ENCODE measurements at regions not wholly inside any gene's neighbourhood (a gene's known extent, or its start where the extent isn't known, plus 50 kb on each side); places are given as distances from the start of the nearest gene placed in this dataset.

DNA sequence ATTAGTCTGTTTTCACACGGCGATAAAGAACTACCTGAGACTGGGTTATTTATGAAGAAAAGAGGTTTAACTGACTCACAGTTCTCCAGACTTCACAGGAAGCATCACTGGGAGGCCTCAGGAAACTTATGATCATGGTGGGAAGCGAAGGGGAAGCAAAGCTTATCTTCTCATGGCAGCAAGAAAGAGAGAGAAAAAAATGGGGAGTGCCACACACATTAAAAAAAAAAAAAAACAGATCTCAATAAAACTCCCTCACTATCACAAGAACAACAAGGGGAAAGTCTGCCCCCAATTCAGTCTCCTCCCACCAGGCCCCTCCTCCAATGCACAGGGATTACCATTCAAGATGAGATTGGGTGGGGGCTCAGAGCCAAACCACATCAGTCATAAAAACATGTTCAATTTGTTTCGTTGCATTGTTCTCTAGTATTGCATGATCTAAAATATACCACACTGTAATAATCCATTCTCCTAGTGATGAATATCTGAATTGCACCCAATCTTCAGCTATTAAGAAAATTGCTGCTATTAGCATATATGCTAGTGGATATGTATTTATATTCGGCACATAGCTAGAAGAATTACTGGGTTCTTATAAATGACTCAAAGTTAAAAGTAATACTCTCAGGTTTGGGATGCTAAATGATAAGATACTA is 328.9 kb upstream of the KCND2 start:
- TF ChIP-seq, protein P1, sequence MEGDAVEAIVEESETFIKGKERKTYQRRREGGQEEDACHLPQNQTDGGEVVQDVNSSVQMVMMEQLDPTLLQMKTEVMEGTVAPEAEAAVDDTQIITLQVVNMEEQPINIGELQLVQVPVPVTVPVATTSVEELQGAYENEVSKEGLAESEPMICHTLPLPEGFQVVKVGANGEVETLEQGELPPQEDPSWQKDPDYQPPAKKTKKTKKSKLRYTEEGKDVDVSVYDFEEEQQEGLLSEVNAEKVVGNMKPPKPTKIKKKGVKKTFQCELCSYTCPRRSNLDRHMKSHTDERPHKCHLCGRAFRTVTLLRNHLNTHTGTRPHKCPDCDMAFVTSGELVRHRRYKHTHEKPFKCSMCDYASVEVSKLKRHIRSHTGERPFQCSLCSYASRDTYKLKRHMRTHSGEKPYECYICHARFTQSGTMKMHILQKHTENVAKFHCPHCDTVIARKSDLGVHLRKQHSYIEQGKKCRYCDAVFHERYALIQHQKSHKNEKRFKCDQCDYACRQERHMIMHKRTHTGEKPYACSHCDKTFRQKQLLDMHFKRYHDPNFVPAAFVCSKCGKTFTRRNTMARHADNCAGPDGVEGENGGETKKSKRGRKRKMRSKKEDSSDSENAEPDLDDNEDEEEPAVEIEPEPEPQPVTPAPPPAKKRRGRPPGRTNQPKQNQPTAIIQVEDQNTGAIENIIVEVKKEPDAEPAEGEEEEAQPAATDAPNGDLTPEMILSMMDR (IDR thresholded peaks at IDR 0.05; ENCODE audit: low read depth, low read length), result no peak
- TF ChIP-seq EZH2phosphoT487 (IDR thresholded peaks at IDR 0.05; ENCODE audit: low read depth), result no peak

Data from OCI-LY3 (cell line).